SJCRH30 (cell line): ENCODE measurements at regions not wholly inside any gene's neighbourhood (a gene's known extent, or its start where the extent isn't known, plus 50 kb on each side); places are given as distances from the start of the nearest gene placed in this dataset.

Experiments used
- DNase-seq, 2 experiments: peaks; one replicate each; pipeline ENCODE4 v3.0.0-alpha.2; 2015 to 2020
- H3K27ac ChIP-seq: fragments of 250-450 bp; sonication (Bioruptor Pico); 2 replicates; pipeline ENCODE4 v1.5.1; 2020; ENCODE audit warnings: mild to moderate bottlenecking, moderate library complexity
- H3K27me3 ChIP-seq: fragments of 250-450 bp; sonication (Bioruptor Pico); 2 replicates; pipeline ENCODE4 v1.5.1; 2020; ENCODE audit warnings: mild to moderate bottlenecking, moderate library complexity
- H3K36me3 ChIP-seq: fragments of 250-450 bp; sonication (Bioruptor Pico); 2 replicates; pipeline ENCODE4 v1.5.1; 2020; ENCODE audit warnings: mild to moderate bottlenecking, moderate library complexity
- H3K4me1 ChIP-seq: fragments of 250-450 bp; sonication (Bioruptor Pico); 2 replicates; pipeline ENCODE4 v1.5.1; 2020; ENCODE audit warnings: mild to moderate bottlenecking, moderate library complexity
- H3K4me3 ChIP-seq: fragments of 250-450 bp; sonication (Bioruptor Pico); 2 replicates; pipeline ENCODE4 v1.5.1; 2020; ENCODE audit warnings: mild to moderate bottlenecking, moderate library complexity
- H3K9me3 ChIP-seq: fragments of 250-450 bp; sonication (Bioruptor Pico); replicated peaks from 2 replicates; pipeline ENCODE4 v1.5.1; 2020; ENCODE audit warnings: mild to moderate bottlenecking, moderate library complexity

DNA sequence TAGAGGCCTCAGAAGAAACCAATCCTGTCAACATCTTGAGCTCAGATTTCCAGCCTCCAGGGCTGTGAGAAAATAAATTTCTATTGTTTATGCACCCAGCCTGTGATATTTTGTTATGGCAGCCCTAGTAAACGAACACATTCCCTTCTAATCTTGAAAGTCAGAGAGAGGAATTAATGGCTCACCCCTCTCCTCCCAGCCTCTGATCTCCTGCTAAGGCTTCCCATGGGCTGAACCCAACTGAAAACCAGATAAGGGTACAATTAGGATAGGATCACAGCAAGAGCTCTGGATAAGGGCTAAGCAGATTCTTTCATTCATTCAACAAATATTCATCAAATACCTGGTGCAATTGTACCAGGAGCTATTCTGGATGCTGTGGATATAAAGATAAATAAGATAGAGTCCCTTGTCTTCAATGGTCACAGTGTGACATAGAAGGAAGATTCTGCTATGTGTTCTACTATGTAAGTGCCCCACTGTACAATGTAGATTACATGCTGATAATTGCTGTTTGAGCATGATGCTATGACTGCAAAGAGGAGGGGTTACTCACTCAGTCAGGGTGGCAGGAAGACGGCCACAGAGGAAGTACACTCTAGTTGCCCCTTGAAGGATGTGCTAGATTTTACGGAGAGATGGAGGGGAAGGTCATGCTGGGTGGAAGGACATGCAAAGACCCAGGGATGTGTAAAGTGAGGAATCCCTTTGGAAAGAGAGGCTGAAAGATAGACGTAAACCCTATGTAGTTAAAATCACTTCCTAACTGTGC, 203.3 kb upstream of the JUN start:
- Histone ChIP-seq H3K4me3 (no peak overlapping the region), H3K27me3 (no peaks in the 10 kb centered on the region)
- no peak for DNase-seq

DNA sequence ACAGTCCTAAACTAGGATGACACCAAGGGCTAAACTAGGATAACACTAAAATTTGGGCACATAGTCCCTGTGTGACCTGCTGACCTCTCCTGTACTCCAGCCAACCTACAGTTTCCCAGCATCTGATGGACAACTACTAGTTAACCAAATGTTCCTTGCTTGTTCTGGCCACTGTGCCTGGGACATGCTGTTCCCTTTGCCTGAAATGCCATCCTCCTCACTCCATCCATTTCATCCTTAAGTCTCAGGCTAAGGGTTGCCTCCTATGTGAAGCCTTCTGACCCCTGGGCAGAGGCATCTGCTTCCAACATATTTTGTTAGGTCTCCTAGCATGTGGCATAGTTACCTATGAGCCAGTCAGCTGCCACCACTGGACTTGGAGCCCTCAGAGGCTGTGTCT, 204.9 kb upstream of the JUN start:
- Histone ChIP-seq H3K27ac (no peak overlapping the region), H3K36me3 (no peaks in the 10 kb centered on the region), H3K9me3 (no peaks in the 10 kb centered on the region), H3K4me1 (peaks cover 4% of the 10 kb centered on the region), H3K27me3 (no peaks in the 10 kb centered on the region), H3K4me3 (no peak overlapping the region)
- DNase-seq: no peak

More for the DNA sequence above, 203.3 kb upstream of the JUN start:
- peaks cover 20% of the 10 kb centered on the region for H3K4me1 ChIP-seq
- H3K36me3 ChIP-seq: no peaks in the 10 kb centered on the region
- H3K9me3 ChIP-seq: no peaks in the 10 kb centered on the region
- no peak overlapping the region for H3K27ac ChIP-seq

DNA sequence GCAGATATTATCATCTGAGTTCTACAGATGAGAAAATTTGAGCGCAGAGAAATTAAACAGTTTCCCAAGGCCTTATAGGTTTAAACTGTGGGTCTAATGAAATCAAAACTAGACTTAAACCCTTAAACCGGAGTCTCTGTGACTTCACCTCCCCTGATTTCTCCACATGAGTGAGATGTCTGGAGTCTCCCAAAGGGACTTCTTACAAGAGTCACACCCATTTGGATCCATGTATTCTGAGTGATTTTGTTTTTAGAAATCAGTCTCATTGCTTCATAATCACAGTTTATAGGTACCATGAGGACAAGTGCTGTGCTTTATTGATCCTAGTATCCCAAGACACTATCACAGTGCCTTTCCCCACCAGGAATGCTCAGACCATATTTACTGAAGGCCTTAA, 206.0 kb upstream of the JUN start:
- Histone ChIP-seq H3K27me3 (no peaks in the 10 kb centered on the region), H3K4me3 (no peak overlapping the region)
- no peak for DNase-seq

DNA sequence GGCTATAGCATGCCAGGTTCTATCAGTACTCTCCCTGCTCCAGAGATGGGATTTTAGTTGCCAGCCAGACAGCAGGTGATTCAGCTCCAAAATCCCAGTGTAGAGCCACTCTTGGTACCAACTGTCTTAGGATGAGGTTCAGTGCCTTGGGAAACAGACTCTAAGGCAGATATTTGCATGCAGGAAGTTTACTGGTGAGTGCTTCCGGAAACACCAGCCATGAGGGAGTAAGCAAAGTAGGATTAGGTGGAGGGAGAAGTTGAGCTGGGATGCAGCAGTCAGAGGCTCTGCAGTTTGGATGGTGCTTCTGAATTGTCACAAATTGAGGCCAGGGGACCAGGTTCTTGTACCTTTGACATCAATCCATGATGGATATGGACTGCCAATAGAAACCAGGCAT, 207.5 kb upstream of the JUN start:
- DNase-seq: no peak
- Histone ChIP-seq H3K36me3 (no peaks in the 10 kb centered on the region), H3K27me3 (no peaks in the 10 kb centered on the region), H3K27ac (no peak overlapping the region), H3K9me3 (no peaks in the 10 kb centered on the region), H3K4me3 (no peak overlapping the region), H3K4me1 (no peaks in the 10 kb centered on the region)

More for the DNA sequence above, 206.0 kb upstream of the JUN start:
- Histone ChIP-seq H3K27ac (no peak overlapping the region), H3K36me3 (no peaks in the 10 kb centered on the region), H3K4me1 (no peaks in the 10 kb centered on the region), H3K9me3 (no peaks in the 10 kb centered on the region)

DNA sequence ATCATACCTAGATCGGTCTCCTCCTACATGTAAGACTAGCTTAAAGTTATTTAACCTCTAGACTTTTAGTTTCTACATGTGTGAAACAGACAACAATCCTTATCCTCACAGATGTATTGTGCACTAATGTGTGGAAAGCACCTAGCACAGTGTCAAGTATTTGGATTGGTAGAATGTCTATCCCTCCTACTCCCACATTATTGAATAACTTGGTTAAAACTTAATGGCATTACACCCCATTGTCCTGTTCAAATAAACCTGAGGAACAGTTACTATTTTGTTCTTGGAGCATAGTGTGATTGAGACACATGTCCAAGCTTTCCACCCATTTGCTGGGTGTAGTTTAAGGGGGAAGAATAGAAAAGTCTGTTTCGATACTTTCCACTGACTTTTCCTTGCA, 208.8 kb upstream of the JUN start:
- Histone ChIP-seq H3K9me3 (no peaks in the 10 kb centered on the region), H3K27ac (no peak overlapping the region), H3K4me3 (no peak overlapping the region), H3K27me3 (no peaks in the 10 kb centered on the region), H3K36me3 (no peaks in the 10 kb centered on the region), H3K4me1 (no peaks in the 10 kb centered on the region)
- DNase-seq: no peak

DNA sequence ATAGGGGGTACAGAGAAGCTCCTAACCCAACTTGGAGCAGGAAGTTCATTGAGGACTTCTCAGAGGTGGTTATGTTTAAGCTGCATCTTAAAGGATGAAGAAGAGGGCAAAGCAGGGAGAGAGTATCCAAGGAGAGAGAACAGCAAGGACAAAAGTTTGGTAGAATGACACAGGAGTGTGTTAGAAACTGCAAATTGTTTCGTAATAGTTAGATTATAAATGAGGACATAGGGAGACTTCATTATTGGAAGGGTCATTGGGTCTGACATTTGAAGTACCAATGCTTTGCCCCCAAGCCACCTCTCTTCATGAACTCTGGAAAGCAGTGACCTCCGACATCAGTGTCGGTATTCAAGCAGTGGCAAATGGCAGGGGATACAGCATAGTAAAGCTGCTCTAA, 209.6 kb upstream of the JUN start:
- no peaks in the 10 kb centered on the region for H3K4me1 ChIP-seq

DNA sequence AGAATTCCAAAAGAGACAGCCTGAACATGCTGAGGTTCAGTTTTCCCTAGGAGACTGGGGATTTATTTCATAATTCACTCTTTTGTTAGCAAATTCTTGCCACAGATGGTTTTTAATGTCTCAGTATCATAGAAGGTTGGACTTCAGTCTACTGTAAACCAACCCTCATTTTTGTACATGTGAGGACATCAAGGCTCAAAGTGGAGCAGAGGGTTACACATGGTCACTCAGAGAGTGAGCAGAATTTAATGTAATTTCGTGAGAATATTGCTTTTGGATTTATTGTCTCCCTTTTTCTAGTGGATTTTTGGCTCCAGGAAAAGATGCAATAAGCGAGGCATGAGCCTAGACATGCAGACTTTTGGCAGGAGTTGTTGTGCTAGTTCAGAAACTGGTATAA, 210.8 kb upstream of the JUN start:
- Histone ChIP-seq H3K36me3 (no peaks in the 10 kb centered on the region), H3K27me3 (no peaks in the 10 kb centered on the region), H3K4me1 (no peaks in the 10 kb centered on the region), H3K4me3 (no peak overlapping the region), H3K9me3 (no peaks in the 10 kb centered on the region), H3K27ac (no peak overlapping the region)
- DNase-seq: no peak

More for the DNA sequence above, 209.6 kb upstream of the JUN start:
- DNase-seq: no peak
- H3K27ac ChIP-seq: no peak overlapping the region
- H3K27me3 ChIP-seq: no peaks in the 10 kb centered on the region
- H3K4me3 ChIP-seq: no peak overlapping the region
- no peaks in the 10 kb centered on the region for H3K36me3 ChIP-seq
- H3K9me3 ChIP-seq: no peaks in the 10 kb centered on the region

DNA sequence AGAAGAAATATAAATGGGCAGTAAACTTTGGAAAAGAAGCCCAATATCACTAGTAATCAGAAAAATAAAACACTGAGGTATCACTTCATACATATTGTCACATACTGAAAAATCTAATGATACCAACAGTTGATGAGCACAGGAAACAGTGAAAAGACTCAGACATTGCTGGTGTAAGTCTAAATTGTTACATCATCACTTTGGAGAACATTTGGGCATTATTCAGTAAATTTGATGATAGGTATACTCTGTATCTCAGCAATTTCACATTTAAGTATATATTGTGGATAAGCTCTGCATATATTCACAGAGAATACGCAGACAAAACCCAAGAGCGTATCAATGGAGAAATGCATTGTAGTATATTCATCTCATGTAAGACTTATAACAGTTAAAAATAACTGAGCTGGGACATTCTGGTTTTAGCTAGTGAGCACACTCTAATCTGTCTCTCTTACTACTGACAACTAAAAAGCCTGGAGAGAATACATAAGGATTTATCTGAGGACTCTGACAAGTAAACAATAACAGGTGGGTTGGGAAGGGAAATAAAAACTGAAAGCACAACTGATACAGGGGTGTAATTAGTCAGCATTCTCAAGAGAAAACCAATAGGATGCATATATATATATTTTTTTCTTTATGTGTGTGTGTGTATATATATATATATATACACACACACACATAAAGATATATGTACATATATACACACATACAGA, 212.7 kb upstream of the JUN start:
- no peaks in the 10 kb centered on the region for H3K27me3 ChIP-seq
- no peaks in the 10 kb centered on the region for H3K36me3 ChIP-seq
- H3K27ac ChIP-seq: no peak overlapping the region
- DNase-seq: no peak
- no peak overlapping the region for H3K4me3 ChIP-seq
- H3K4me1 ChIP-seq: no peaks in the 10 kb centered on the region
- no peaks in the 10 kb centered on the region; the same call in 1 of the 2 replicates for H3K9me3 ChIP-seq

DNA sequence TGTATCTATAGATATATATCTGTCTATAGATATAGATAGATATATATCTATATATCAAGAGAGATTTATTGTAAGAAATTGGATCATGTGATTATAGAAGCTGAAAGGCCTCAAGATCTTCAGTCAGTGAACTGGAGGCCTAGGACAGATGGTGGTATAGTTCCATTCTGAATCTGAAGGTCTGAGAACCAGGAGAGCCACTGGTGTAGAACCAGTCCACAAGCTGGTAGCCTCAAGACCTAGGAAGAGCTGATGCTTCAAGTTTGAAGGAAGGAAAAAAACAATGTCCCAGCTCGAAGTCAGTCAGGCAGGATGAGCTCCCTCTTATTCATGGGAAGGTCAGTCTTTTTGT, 213.2 kb upstream of the JUN start:
- H3K27ac ChIP-seq: no peak overlapping the region
- no peak overlapping the region for H3K4me3 ChIP-seq
- H3K36me3 ChIP-seq: no peaks in the 10 kb centered on the region
- DNase-seq: no peak
- H3K27me3 ChIP-seq: no peaks in the 10 kb centered on the region
- H3K9me3 ChIP-seq: no peaks in the 10 kb centered on the region; the same call in 1 of the 2 replicates
- no peaks in the 10 kb centered on the region for H3K4me1 ChIP-seq

DNA sequence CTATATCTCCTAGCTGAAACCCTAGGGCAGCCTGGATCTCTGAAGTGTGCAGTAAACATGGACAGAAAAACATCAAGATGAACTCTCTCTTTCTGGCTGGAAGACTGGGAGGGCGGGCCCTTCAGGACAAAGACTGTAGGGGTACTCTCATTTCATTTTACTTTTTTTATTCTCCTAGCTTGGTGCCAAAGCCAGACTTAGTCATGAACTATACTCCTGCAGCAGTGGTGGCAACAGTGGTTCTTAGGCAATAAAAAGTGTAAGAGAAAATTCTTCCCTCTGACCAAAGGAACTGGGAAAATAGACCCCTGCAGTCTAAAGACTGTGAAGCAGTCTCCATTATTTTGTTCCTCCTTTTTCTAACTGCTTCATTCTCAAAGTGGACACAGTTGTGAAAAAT, 213.8 kb upstream of the JUN start:
- no peaks in the 10 kb centered on the region for H3K27me3 ChIP-seq
- H3K36me3 ChIP-seq: no peaks in the 10 kb centered on the region
- no peak overlapping the region for H3K4me3 ChIP-seq
- no peak overlapping the region for H3K27ac ChIP-seq
- H3K4me1 ChIP-seq: no peaks in the 10 kb centered on the region
- DNase-seq: no peak
- no peaks in the 10 kb centered on the region; the same call in 1 of the 2 replicates for H3K9me3 ChIP-seq

DNA sequence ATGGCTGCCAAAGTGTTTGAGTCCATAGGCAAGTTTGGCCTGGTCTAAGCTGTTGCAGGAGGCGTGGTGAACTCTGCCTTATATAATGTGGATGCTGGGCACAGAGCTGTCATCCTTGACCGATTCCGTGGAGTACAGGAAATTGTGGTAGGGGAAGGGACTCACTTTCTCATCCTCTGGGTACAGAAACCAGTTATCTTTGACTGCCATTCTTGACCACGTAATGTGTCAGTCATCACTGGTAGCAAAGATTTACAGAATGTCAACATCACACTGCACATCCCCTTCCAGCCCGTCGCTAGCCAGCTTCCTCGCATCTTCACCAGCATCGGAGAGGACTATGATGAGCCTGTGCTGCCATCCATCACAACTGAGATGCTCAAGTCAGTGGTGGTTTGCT, 215.8 kb upstream of the JUN start:
- no peak for DNase-seq
- no peak overlapping the region for H3K4me3 ChIP-seq
- no peaks in the 10 kb centered on the region for H3K27me3 ChIP-seq
- no peaks in the 10 kb centered on the region for H3K36me3 ChIP-seq
- no peaks in the 10 kb centered on the region; the same call in 1 of the 2 replicates for H3K9me3 ChIP-seq
- no peaks in the 10 kb centered on the region for H3K4me1 ChIP-seq
- H3K27ac ChIP-seq: no peak overlapping the region

DNA sequence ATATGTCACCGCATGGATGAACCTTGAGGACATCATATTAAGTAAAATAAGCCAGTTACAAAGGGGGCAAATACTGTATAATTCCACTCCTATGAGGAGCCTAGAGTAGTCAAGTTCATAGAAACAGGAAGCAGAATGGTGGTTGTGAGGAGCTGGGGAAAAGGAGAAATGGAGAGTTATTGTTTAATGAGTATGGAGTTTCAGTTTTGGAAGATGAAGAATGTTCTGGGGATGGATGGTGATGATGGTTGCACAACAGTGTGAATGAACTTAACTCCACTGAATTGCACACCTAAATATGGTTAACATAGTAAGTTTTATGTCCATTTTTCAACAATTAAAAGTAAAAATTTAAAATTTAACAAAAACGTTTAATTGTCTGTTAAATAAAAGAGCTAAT, 220.9 kb upstream of the JUN start:
- DNase-seq: no peak
- H3K27ac ChIP-seq: no peak overlapping the region
- H3K4me3 ChIP-seq: no peak overlapping the region
- no peaks in the 10 kb centered on the region; the same call in 1 of the 2 replicates for H3K9me3 ChIP-seq
- no peaks in the 10 kb centered on the region for H3K27me3 ChIP-seq
- H3K4me1 ChIP-seq: 0 out of 2 replicates have a peak, but pooled peaks cover 3% of the 10 kb centered on the region
- no peaks in the 10 kb centered on the region for H3K36me3 ChIP-seq

DNA sequence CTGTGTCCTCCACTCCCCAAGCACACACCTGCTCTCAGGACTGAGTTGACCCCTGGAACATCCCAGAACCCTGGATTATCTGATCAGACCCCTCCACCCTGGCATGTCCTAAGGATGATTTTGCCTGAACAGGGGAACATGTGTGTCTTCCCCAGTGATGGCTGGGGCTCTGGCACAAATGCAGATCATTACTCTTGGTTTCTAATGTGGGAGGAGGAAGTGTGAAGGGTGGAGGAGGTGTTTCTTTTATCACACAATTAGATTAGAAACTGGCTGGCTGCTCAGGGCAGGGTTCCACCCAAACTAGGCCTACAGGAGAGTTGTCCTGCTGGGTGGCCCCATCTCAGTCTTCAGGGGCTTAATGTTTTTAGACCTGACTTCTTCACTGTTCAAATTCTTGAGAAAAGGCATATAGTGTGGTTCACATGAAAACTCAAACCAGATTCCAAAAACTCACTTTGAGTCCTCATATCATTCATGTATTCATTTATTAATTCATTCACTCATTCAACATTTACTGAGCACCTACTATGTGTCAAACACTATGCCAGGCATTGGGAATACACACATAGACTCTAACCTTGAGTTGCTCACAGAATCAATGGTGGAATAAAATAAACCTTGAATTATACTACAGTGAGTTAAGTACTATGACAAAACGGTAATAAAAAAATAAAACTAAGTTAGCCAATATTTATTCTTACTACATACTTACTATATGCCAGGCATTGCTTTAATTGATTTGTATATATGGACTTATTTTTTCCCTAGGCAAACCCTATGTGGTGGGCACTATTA, 221.8 kb upstream of the JUN start:
- no peak overlapping the region for H3K27ac ChIP-seq
- H3K27me3 ChIP-seq: no peaks in the 10 kb centered on the region
- DNase-seq: no peak
- H3K4me1 ChIP-seq: 0 out of 2 replicates have a peak, but pooled peaks cover 3% of the 10 kb centered on the region
- H3K9me3 ChIP-seq: no peaks in the 10 kb centered on the region; the same call in 1 of the 2 replicates
- H3K36me3 ChIP-seq: no peaks in the 10 kb centered on the region
- H3K4me3 ChIP-seq: no peak overlapping the region

DNA sequence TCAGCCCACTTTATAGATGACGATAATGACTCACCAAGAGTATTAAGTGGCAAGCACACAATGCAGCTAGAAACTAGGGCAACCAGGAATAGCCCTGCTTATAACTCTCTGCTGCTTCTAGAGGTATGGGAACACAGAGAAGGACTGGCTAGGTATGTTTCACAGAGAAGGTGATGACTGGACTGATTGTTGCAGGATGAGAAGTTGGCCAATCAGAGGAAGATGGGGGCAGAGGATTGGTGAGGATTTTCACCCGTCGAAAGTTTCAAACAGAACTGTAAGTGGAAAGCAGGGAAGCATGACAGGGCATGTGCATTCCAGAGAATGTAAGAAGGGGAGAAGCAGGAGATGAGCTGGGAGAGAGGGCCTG, 222.4 kb upstream of the JUN start:
- Histone ChIP-seq H3K27me3 (no peaks in the 10 kb centered on the region), H3K4me3 (no peak overlapping the region), H3K4me1 (0 out of 2 replicates have a peak, but pooled peaks cover 3% of the 10 kb centered on the region), H3K27ac (no peak overlapping the region), H3K9me3 (no peaks in the 10 kb centered on the region), H3K36me3 (no peaks in the 10 kb centered on the region)
- DNase-seq: no peak

DNA sequence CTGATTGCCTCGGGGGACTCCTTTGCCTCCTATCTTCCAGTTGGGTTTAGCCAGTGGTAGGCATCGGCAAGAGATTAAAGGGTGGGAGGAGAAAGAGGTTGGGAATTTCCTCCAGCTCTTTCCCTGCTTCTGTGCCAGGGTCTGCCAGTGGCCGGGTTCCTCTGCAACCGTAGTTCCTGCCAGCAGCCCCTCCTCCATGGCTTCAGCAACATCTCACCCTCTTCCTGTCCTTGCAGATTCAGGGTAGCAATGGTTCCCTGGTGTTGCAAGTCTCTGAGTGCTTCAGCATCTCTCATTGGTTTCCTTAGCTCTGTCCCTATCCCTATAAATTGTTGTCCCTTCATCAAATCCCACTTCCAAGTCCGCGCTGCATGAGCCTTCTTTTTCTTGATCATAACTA, 223.1 kb upstream of the JUN start:
- Histone ChIP-seq H3K4me3 (no peak overlapping the region), H3K4me1 (0 out of 2 replicates have a peak, but pooled peaks cover 3% of the 10 kb centered on the region), H3K27ac (no peak overlapping the region), H3K36me3 (no peaks in the 10 kb centered on the region), H3K9me3 (no peaks in the 10 kb centered on the region), H3K27me3 (no peaks in the 10 kb centered on the region)
- no peak for DNase-seq
